Keratinocyte (primary cell): ENCODE measurements at regions not wholly inside any gene's neighbourhood (a gene's known extent, or its start where the extent isn't known, plus 50 kb on each side); places are given as distances from the start of the nearest gene placed in this dataset.

ENCODE experiments used
- EZH2 ChIP-seq: IDR thresholded peaks from one replicate; pipeline ENCODE4 v1.6.1; 2012; ENCODE audit warnings: inconsistent platforms, mild to moderate bottlenecking, low read length, moderate library complexity
- TF ChIP-seq, protein P1 (sequence below), 3 experiments: IDR thresholded peaks in 1 of 3; conservative IDR thresholded peaks in 1 of 3; optimal IDR thresholded peaks in 1 of 3; 2 replicates in 2 of 3; 3 replicates in 1 of 3; pipeline versions ENCODE3 to v1.5.1; 2011; ENCODE audit warnings: low read length in 3 of 3, mild to moderate bottlenecking in 3 of 3, moderate library complexity in 2 of 3, control low read depth in 1 of 3, inconsistent platforms in 1 of 3; ENCODE audit not compliant: insufficient read depth in 2 of 3; ENCODE audit errors: extremely low read depth in 1 of 3

DNA sequence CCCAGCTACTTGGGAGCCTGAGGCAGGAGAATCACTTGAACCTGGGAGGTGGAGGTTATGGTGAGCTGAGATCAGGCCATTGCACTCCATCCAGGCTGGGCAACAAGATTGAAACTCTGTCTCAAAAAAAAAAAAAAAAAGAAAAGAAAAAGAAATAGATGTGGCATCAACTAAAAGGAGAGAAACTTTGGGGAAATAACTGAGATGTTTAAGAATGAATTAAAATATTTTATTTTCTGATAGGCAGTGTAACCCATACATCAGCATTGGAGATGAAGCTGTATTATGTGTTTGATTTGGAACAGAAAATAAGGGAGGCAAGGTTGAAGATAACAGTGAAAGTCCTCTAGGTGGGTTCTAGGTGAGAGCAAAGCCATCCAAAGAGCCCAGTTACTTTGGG is 110.7 kb upstream of the HNRNPA3 start:
- TF ChIP-seq, protein P1, sequence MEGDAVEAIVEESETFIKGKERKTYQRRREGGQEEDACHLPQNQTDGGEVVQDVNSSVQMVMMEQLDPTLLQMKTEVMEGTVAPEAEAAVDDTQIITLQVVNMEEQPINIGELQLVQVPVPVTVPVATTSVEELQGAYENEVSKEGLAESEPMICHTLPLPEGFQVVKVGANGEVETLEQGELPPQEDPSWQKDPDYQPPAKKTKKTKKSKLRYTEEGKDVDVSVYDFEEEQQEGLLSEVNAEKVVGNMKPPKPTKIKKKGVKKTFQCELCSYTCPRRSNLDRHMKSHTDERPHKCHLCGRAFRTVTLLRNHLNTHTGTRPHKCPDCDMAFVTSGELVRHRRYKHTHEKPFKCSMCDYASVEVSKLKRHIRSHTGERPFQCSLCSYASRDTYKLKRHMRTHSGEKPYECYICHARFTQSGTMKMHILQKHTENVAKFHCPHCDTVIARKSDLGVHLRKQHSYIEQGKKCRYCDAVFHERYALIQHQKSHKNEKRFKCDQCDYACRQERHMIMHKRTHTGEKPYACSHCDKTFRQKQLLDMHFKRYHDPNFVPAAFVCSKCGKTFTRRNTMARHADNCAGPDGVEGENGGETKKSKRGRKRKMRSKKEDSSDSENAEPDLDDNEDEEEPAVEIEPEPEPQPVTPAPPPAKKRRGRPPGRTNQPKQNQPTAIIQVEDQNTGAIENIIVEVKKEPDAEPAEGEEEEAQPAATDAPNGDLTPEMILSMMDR (optimal IDR thresholded peaks at IDR 0.05 in 1 of 3, IDR thresholded peaks at IDR 0.05 in 1 of 3, conservative IDR thresholded peaks at IDR 0.05 in 1 of 3; ENCODE audit: extremely low read depth in 1 of 3, insufficient read depth in 2 of 3, low read length in 3 of 3), result no peak
- TF ChIP-seq EZH2, result no peak
